ENCODE measurements at regions not wholly inside any gene's neighbourhood (a gene's known extent, or its start where the extent isn't known, plus 50 kb on each side); places are given as distances from the start of the nearest gene placed in this dataset.

DNA sequence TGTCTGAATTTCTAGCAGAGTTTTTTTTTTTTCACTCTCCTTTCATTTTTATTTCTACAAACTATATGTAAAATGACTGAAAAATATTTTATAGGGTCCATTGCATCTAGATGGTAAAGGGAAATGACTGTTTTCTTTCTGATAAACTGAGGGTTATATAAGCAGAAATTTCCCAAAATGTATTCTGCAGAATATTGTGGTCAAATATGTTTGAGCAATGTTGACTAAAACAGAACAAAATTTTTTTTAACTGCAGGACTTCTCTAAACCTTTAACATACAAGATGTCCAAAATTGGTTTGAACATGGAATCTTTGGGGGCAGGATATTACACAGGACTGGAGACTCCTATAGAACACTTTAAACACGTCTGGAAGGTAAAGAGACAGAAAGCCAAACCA lies 190.5 kb downstream of the TOMM20 start:
- Histone ChIP-seq H3K4me3 (ENCODE audit: low read depth, low read length, poor library complexity, severe bottlenecking) (no peak overlapping the region), H3K36me3 (ENCODE audit: insufficient read depth, low read length) (no peaks in the 10 kb centered on the region), H3K27ac (ENCODE audit: low read depth, low read length, poor library complexity, severe bottlenecking) (no peak overlapping the region), H3K4me2 (ENCODE audit: low read length) (no peak overlapping the region), H4K20me1 (ENCODE audit: insufficient read depth, low read length) (no peaks in the 10 kb centered on the region), H3K4me1 (ENCODE audit: insufficient read depth, low read length, severe bottlenecking) (peaks cover 8% of the 10 kb centered on the region), H3K9me2 (ENCODE audit: low read depth, low read length) (no peaks in the 10 kb centered on the region), H3K79me2 (ENCODE audit: insufficient read depth, low read length) (no peaks in the 10 kb centered on the region), H3K27me3 (ENCODE audit: insufficient read depth, low read length) (no peaks in the 10 kb centered on the region), H3K9me3 (ENCODE audit: low read length) (0 out of 2 replicates have a peak, but pooled peaks cover 2% of the 10 kb centered on the region), H3K9ac (ENCODE audit: low read length) (no peak overlapping the region), H2AFZ (ENCODE audit: low read length) (no peak overlapping the region), H3F3A (ENCODE audit: insufficient read depth, low read length) (no peaks in the 10 kb centered on the region)
- TF ChIP-seq, protein P1, sequence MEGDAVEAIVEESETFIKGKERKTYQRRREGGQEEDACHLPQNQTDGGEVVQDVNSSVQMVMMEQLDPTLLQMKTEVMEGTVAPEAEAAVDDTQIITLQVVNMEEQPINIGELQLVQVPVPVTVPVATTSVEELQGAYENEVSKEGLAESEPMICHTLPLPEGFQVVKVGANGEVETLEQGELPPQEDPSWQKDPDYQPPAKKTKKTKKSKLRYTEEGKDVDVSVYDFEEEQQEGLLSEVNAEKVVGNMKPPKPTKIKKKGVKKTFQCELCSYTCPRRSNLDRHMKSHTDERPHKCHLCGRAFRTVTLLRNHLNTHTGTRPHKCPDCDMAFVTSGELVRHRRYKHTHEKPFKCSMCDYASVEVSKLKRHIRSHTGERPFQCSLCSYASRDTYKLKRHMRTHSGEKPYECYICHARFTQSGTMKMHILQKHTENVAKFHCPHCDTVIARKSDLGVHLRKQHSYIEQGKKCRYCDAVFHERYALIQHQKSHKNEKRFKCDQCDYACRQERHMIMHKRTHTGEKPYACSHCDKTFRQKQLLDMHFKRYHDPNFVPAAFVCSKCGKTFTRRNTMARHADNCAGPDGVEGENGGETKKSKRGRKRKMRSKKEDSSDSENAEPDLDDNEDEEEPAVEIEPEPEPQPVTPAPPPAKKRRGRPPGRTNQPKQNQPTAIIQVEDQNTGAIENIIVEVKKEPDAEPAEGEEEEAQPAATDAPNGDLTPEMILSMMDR (IDR thresholded peaks at IDR 0.05; ENCODE audit: low read length), result no peak
- TF ChIP-seq EZH2 (IDR thresholded peaks at IDR 0.05; ENCODE audit: borderline replicate concordance, low read length), result no peak

DNA sequence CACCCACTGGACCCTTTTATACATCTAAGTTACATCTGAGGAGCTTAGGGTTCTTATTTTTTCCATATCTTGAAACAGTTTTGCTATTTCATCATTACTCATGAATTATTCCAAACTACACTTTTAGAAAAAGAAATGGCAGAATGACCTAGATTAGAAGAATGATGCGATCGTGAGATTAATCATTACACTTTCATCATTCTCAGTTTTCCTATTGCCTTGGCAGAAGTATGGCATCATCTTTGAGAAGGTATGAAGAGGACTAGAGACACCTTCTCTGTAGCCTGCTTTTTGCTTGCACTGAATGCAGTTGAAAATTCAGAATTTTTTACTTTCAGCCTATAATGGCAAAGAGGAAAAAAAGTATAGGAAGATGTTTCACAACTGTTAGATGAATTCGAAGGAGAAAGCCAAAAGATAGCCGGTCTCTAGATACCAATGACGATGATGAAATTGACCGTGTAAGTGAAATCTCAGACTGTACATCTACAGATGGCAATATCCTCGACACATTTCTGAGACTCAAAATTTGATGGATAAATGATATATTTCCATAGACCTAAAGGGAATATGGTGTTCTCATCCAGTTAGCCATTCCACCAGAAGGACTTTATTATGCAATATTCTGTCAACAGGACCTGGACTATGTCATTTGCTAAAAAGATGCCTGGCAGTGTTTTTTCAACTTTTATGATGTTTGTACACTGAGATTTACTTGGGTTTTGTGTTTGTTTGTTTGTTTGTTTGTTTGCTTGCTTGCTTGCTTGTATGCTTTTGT lies 191.8 kb downstream of the TOMM20 start:
- no peaks in the 10 kb centered on the region for H3F3A ChIP-seq (ENCODE audit: insufficient read depth, low read length)
- H3K4me3 ChIP-seq (ENCODE audit: low read depth, low read length, poor library complexity, severe bottlenecking), result no peak overlapping the region
- H3K36me3 ChIP-seq (ENCODE audit: insufficient read depth, low read length), result no peaks in the 10 kb centered on the region
- H2AFZ ChIP-seq (ENCODE audit: low read length), result no peak overlapping the region
- H3K27me3 ChIP-seq (ENCODE audit: insufficient read depth, low read length), result no peaks in the 10 kb centered on the region
- H3K9me3 ChIP-seq (ENCODE audit: low read length), result 0 out of 2 replicates have a peak, but pooled peaks cover 2% of the 10 kb centered on the region
- H3K9ac ChIP-seq (ENCODE audit: low read length), result no peak overlapping the region
- H4K20me1 ChIP-seq (ENCODE audit: insufficient read depth, low read length), result no peaks in the 10 kb centered on the region
- TF ChIP-seq, protein P1 (IDR thresholded peaks at IDR 0.05; ENCODE audit: low read length), result no peak
- TF ChIP-seq EZH2 (IDR thresholded peaks at IDR 0.05; ENCODE audit: borderline replicate concordance, low read length), result no peak
- peaks cover 12% of the 10 kb centered on the region for H3K4me1 ChIP-seq (ENCODE audit: insufficient read depth, low read length, severe bottlenecking)
- no peak overlapping the region for H3K27ac ChIP-seq (ENCODE audit: low read depth, low read length, poor library complexity, severe bottlenecking)
- no peaks in the 10 kb centered on the region for H3K79me2 ChIP-seq (ENCODE audit: insufficient read depth, low read length)
- H3K9me2 ChIP-seq (ENCODE audit: low read depth, low read length), result no peaks in the 10 kb centered on the region
- no peak overlapping the region for H3K4me2 ChIP-seq (ENCODE audit: low read length)

DNA sequence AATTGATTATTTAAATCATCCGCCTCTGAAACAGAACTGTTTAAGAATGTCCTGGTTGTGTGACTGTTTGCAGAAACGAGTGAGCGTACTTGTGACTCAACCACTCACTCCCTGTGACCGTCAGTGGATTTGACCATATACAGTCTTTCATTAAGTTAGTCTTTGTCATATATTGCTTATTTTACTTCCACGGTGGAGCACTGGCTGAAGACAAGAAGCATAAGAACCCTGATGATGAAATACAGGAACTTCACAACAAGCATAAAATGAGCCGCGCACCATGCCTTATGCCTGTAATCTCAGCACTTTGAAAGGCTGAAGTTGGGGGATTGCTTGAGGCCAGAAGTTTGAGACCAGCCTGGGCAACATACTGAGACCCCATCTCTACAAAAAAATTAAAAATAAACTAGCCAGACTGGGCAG lies 194.0 kb downstream of the TOMM20 start:
- Histone ChIP-seq H3K79me2 (ENCODE audit: insufficient read depth, low read length) (no peaks in the 10 kb centered on the region), H3F3A (ENCODE audit: insufficient read depth, low read length) (no peaks in the 10 kb centered on the region), H3K36me3 (ENCODE audit: insufficient read depth, low read length) (no peaks in the 10 kb centered on the region), H3K9me3 (ENCODE audit: low read length) (no peaks in the 10 kb centered on the region), H3K9me2 (ENCODE audit: low read depth, low read length) (no peaks in the 10 kb centered on the region), H2AFZ (ENCODE audit: low read length) (no peak overlapping the region), H3K4me2 (ENCODE audit: low read length) (no peak overlapping the region), H3K4me1 (ENCODE audit: insufficient read depth, low read length, severe bottlenecking) (peaks cover 12% of the 10 kb centered on the region), H3K27ac (ENCODE audit: low read depth, low read length, poor library complexity, severe bottlenecking) (no peak overlapping the region), H4K20me1 (ENCODE audit: insufficient read depth, low read length) (no peaks in the 10 kb centered on the region), H3K27me3 (ENCODE audit: insufficient read depth, low read length) (no peaks in the 10 kb centered on the region), H3K4me3 (ENCODE audit: low read depth, low read length, poor library complexity, severe bottlenecking) (no peak overlapping the region), H3K9ac (ENCODE audit: low read length) (no peak overlapping the region)
- TF ChIP-seq EZH2 (IDR thresholded peaks at IDR 0.05; ENCODE audit: borderline replicate concordance, low read length), result no peak
- TF ChIP-seq, protein P1 (IDR thresholded peaks at IDR 0.05; ENCODE audit: low read length), result no peak
